Activated gamma-delta T cell (primary cell): ENCODE measurements at regions not wholly inside any gene's neighbourhood (a gene's known extent, or its start where the extent isn't known, plus 50 kb on each side); places are given as distances from the start of the nearest gene placed in this dataset.

Experiments used
- DNase-seq: peaks from one replicate; lab custom pipeline; 2025; lab: John Stamatoyannopoulos, UW

DNA sequence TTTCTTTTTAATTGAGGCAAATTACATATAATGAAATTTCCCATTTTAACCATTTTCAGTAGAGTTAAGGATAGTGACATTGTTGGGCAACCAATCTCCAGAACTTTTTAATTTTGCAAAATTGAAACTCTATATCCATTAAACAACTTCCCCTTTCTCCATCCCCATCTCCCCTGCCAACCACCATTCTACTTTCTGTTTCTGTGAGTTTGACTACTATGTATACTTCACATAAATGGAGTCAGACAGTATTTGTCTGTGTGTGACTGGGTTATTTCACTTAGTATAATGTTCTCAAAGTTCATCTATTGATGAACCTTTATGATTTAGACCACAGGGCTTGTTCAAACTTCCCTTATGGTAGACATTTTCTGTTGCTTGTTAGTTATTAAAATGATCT, 364.5 kb upstream of the MAD2L1 start:
- no peak for DNase-seq

DNA sequence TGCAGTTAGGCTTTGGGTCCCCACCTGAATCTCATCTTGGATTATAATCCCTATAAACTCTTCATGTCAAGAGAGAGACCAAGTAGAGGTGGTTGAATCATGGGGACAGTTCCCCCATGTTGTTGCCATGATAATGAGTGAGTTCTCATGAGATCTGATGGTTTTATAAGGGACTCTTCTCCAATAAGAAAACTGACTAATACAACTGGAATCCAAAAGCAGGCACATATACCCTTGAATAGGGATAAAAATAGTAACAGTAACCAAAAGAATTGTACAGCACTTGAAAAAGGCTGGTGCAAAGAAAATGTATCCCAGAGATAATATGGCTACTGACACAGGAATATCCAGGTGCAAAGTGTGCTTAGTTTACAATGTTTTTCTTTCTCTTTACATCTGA, 351.5 kb upstream of the MAD2L1 start:
- DNase-seq = no peak

DNA sequence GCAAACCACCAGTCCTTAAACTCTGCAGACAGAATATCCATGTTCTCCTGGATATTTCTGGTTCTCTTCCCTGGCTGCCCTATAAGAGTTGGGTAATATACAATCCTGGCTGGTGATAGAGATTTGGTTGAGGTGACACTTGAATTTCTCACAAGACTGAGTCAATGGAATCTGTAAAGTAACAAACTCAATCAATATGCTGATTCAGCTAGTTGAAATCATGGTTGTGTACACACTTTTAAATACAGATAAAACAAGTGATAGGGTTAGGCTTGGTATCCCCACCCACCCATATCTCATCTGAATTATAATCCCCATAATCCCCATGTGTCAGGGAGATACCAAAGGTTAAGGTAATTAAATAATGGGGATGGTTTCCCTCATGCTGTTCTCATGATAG, 349.2 kb upstream of the MAD2L1 start:
- no peak for DNase-seq

DNA sequence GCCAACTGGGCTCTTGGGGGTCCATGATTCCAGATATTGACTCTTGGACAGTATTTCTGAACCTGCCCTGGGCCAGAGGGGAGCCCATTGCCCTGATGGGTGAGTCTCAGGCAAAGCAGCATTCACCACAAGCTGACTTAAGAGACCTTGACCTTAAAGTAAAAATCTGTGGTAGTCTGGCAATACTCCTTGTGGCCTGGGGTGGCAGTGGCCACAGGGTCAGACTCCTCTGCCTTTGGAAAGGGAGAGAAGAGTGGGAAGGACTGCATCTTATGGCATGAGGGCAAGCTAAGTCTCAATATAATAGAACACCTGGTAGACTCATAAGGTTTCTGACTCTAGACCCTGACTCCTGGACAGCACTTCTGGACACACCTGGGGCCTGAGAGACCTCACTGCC, 340.3 kb upstream of the MAD2L1 start:
- no peak for DNase-seq

DNA sequence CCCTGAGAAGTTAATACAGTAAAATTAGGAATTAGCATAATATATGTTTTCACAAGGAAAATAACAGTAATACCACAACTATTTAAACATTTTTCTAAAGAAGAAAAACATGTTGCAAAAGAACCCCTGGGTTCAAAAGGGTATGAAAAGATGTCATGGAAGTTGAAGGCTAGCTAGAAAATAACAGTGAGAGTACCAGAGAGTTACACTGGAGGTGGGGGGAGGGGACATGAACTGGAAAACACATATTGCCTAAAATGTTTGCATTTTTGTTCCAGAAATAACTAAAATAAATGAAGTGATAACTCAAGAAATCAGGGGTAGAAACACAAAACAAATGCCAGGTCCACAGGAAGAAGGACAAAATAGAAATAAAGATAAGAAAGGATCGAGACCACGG, 336.6 kb upstream of the MAD2L1 start:
- DNase-seq = no peak

DNA sequence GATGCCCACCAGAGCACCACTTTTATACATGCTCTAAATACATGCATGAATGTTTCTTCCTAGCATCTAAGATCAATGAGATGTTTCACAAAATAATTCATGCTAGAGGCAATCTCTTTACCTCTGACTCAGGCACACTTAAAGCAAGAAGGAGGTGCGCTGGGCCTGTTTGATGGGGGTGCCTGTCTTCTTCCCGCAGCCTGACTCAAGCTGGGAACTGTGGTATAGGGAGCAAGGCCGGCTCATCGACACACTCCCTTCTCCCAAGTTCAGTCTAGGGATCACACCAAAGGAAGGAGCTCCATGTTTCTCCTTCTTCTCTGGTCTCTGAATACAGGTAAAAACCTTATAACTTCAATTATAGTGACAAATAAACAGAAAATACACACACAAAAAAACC, 333.8 kb upstream of the MAD2L1 start:
- no peak for DNase-seq

DNA sequence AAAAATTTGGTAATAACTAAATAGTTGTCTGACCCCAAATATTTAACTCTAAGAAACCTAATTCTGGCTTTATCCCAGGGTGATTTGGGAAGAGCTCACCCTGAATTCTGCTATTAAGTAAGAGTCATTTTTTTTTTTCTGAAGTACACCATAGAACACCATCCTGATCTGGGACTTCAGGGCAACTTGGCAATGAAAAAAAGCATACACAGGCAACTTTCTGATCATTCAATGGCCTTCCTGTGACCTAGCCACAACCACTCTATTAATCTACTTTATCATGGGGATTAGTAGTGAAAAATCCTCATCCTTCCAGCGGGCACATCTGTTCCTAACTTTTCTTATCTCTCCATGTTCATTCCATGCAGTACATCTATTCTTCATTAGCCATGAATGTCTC, 333.2 kb upstream of the MAD2L1 start:
- no peak for DNase-seq

DNA sequence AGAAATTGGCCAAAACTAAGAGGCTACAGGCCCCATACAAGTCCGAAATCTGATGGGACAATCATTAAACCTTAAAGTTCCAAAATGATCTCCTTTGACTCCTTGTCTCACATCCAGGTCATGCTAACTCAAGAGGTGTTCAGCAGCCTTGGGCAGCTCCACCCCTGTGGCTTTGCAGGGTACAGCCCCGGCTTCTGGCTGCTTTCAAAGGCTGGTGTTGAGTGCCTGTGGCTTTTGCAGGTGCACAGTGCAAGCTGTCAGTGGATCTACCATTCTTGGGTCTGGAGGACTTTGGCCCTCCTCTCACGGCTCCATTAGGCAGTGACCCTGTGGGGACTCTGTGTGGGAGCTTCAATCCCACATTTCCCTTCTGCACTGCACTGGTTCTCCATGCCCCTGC, 329.1 kb upstream of the MAD2L1 start:
- DNase-seq = no peak

DNA sequence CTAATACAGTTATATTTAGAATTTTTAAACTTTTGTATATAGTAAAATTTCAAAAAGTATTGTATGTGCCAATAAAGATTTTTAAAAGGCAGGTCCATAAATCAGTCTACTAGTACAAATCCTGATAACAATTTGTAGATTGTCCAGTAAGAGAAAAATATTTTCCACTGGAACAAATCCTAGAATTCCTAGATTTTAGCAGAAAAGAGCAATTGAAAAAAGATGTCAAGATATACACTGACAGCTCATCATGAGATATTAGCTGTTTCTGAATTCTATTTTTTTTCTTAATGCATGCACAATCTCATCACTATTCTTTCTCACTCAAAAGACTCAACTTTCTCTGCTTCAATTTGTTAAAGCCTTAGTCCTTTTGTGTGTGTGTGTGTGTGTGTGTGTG, 289.2 kb upstream of the MAD2L1 start:
- DNase-seq = no peak

DNA sequence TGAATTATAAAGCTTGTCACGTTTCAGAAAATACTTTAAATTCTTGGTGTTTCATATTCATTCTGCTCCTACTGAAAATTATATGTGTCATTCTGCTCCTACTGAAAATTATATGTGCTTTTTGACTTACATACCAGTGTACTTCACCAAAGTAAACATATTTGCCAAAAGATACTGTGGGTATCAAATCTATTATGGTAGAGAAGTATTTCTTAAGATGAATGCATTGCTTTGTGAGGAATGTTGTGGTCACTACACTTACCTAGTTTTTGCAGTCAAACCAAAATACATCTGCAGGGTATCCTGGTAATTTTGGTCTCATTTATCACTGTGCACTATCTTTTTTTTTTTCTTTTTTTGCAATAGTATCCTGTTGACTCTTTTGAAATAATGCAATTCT, 287.7 kb upstream of the MAD2L1 start:
- DNase-seq = no peak

DNA sequence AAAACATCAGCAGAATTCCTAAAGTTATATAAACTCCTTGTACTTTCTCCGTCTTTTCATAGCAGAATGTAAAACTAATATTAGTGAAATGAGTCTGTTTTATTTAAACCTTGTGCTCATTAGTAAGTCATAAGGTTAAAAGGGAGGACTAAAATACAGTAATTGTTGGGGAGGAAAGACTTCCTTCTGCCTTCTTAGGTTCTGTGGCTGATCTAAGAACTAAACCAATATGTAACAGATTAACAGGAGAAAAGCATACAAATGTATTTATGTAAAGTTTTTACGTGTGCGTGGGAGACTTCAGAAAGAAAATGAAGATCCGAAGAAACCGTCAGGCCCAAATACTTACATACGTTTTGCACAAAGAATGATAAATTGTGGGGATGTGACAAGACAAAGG, 286.6 kb upstream of the MAD2L1 start:
- DNase-seq = no peak

DNA sequence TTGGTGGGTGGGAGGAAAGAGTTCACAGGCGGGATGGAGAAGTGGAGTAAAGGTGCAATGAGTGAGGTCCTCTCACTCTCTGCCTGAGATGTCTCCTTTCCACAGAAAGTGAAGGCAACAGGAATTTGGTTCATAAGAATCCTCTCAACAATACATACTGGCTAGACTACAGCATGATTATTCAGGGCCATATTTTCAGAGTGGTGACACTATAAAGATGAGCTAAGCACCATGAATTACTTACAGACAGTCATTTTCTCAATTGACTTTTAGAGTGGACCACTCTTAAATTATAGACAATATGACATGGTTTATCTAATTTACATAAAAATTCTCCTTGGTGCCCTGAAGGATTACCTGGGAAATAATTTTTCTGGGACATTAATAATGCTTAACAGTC, 286.1 kb upstream of the MAD2L1 start:
- no peak for DNase-seq

DNA sequence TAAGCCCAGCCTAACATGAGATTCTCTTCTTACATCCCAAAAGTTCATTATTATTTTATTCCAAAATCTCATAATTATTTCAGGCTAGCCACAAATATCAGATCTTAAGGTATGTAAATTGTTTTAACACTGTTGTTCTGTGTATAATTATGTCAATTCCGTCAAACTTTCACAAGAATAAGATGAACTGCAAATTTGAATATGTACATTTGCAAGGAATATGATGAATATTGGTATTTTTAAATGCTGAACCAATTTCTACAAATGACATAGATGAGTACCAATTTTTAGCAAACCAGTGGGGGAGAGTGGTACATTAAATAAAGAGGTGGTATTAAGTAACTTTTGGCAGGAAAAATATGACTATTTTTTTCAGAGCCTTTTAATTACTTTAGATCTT, 282.3 kb upstream of the MAD2L1 start:
- no peak for DNase-seq

DNA sequence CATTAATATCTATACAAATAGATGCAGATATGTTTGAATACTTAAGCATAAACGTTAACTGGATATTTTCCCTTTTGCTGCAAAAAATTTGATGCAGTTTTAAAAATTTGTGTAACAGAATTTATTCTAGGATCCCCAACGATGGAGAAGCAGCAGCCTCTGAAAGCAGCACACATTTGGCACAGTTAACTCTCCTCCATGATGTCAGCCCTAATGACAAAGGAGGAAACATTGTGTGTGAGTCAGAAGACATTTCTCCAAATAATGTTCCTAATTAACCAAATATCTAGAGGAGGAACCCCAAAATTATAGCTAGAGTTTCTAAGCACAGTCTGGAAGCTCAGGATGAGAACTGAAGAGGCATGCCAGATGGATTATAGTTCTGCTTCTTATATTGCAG, 281.9 kb upstream of the MAD2L1 start:
- no peak for DNase-seq

DNA sequence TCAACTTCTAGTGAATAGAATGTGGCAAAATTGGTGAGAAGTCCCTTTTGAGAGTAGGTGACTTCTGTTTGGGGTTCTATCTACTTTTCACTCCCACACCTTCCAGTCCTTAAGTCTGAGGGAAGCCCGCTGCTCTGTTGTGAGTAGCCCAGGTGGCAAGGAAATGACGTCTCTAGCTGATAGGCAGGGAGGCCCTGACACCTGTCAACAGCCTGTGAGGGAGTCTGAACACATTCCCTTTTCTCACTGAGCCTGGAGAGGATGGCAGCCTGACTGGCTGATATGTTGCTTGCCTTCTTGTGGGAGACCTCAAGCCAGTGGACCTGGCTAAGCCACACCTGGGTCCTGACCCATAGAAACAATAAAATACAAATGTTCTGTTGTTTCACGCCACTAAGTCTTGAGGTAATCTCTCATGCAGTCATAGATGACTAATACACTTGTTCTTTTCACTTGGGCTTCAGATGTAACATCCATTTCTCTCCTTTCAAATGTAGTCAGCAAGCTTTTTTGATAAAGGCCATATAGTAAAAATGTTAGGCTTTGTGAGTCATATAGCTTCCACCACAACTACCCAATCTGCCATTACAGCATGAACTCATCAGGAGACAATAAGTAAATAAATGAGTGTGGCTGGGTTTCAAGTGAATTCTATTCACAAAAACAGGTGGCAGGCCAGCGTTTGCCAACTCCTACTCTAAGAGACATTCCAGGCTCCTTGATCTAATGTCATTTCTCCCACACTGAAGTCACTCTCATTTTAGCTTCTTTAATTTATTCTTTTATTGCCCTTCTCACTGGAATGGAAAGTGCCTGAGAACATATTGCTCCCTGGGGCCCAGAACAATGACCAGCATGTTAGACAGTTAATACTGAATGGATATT, 265.1 kb upstream of the MAD2L1 start:
- DNase-seq = no peak

DNA sequence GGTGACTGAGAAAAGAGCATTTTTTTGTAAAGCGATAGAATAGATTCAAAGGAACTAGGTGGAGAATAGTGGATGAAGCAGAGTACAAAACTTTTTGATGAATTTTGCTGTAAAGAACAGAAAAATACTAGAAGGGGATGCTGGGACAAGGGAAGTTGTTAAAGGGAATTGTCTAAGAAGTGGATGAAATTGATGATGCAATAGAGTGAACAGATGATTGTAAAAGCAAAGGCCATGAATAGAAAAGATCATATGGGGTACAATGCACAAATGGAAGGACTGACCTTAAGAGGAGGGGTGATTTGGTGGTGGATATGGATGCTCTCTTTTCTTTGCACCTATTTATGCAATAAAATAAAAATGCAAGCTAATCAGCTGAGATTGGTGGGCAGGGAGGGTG, 262.7 kb upstream of the MAD2L1 start:
- no peak for DNase-seq

DNA sequence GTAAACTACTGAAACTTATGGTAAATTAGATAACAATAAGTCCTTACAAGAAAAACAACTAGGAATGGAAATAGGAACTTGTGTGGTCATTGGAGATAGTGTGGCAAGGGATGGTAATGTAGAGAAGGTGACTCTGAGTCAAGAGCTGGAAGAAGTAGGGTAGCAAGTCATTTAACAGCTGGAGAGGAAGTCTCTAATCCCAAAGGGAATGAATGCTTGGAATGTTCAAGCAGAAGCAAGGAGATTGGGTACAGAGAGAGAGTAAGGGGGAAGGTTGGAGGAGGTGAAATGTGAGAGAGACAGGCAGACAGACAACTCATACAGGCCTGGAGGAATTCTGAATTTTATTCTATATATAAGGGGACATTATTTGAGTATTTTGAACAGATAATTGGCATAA, 260.6 kb upstream of the MAD2L1 start:
- DNase-seq = no peak

DNA sequence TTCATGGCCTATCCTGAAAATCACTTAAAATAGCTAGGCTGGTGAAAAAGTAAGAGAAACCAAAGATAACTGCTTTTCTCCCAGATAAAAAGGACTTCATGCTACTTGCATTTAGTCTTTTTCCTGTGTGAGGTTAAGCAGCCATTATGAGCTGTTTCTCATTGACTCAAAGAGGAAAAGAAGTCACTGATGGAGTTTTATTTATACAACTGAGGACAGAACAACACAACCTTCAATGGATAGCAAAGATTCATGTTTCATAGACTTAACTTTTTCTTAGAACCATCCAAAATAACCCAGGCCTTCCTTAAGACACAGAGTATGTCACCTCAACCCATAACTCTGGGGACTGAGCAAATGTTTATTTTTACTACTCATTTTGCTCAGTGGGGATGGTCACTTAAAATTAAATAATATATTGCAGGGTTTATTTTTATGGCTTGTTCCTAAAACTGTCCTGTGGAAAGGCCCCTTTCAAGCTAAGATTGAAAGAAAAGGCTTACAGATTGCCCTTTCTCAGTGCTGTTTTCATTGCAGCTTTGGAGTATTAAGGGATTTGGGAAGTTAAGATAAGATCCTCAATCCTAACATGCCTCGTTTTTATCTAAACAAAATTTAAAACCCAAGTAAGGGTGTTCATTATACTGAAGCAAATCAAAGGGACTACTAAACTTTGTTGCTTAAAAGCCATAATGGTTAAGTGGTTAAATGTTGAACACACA, 252.6 kb upstream of the MAD2L1 start:
- no peak for DNase-seq

DNA sequence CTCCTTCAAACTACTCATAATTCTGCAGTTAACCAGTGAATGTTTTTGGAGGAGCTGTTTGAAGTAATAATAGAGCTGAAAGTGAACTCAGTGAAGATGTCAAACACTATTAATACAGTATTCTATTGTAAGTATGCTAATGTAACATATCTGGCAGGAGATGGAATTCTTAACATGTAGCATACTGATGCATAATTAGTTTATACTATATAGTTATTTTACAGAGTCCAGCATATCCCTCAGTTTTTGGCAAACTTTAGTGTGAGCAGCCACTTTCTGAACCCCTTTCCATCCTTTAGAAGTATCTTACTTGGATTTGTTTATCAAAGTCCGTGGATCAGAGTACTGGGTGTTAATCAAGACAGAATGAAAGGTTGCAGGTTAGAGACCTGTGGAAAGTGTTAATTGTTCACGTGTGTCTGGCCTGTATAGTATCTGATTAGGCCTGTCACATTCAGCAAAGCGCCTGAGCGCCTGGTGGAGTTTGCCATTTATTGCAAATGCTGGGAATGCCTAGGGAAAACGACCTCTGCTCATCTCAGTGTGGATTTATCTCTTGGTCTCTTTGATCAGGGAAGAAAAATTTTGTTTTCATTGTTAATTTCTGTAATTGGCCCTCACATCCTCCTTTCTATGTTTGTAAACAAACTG, 251.7 kb upstream of the MAD2L1 start:
- DNase-seq = no peak

DNA sequence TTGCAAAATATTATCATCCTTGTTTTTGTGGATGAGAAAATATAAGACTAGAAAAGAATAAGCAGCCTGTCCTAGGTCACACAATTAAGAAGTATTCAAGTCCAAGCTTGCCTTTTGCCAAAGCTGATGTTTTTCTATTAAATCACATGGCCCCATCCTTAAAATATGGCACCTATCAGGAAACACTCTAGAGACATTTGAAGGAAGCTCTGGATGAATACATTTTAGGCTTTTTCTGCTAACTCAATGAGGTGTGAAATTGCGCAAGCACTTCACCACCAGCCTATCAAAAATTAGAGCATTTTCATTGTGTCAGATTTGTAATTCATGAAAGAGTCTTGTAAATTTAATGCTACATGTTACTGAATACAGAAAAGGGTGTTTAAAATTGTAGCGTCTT, 251.1 kb upstream of the MAD2L1 start:
- DNase-seq = no peak

DNA sequence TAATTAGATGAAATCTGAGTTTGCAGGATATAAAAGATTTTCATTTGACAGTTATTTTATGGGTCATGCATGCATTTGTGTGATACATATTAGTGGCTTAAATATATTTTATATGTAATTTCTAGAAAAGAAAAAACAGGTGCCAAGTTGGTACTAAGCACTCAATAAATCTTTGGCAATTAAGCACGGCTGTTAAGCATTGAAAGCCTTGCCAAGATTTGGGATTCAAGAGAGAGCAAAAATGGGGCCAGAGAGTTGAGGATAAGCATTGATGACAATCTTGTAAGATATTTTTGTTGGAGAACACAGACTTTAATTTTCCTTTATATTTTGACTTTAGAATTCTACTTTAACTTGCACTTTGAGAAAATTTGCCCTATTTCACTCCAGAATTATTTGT, 249.8 kb upstream of the MAD2L1 start:
- no peak for DNase-seq

DNA sequence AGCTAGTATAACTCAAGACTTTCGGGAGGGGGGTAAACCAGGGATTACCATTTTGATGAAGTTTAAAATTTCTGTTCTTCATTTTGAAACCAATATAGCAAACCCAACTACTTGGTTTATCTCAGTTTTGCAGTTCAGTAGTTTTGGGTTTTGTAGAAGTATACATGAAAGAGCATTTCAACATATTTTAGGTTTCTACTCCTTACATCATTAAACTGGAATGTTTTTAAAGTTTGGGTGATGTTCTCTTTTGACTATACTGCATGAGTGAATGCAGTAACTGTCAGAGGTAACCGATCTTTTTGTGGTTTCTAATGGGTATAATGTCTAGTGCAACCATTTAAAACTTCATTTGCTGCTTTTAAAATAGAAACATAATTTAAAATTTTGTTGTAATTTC, 248.3 kb upstream of the MAD2L1 start:
- no peak for DNase-seq

DNA sequence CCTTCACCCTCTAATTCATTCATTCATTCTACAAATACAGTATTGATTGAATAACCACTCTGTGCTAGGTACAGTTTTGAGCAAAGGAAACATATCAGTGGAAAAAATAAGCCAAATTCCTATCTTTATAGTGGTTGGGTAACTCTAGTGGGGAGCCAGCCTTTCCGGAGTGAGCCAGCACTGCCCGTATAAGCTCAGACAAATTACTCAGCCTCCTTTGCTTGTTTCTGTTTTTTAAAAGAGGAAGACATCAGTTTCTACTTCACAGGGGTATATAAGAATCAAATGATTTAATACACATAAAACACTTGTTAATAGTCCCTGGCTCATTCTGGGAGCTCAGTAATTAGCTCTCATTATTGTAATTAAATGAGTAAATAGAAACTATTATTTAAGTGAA, 238.2 kb upstream of the MAD2L1 start:
- no peak for DNase-seq
